PC-9 (cell line): ENCODE measurements at regions not wholly inside any gene's neighbourhood (a gene's known extent, or its start where the extent isn't known, plus 50 kb on each side); places are given as distances from the start of the nearest gene placed in this dataset.

Experiments
- BruUV-seq: library from RNA; stranded (reverse); fragments of 400-500 nt; replicated peaks from 2 replicates; lab custom pipeline; 2021; lab: Mats Ljungman, UMichigan
- CTCF ChIA-PET: fragments of 300-600 bp; sonication (Branson Sonifier 250); formaldehyde crosslinking; loops from one replicate; lab custom pipeline; 2022; ENCODE audit warnings: antibody characterized with exemption; lab: Charles Lee
- POLR2A ChIA-PET: fragments of 300-600 bp; sonication (Branson Sonifier 250); formaldehyde crosslinking; loops from one replicate; lab custom pipeline; 2022; ENCODE audit warnings: antibody characterized with exemption; ENCODE audit not compliant: unreplicated experiment; lab: Charles Lee
- DNase-seq, 2 experiments: peaks; one replicate each; pipeline versions ENCODE4 v3.0.0 to v3.0.0-alpha.2; 2015 to 2022; ENCODE audit warnings: mixed read lengths in 1 of 2
- H2AFZ ChIP-seq: fragments of 200-600 bp; sonication (generic); 2 replicates; pipeline ENCODE4 v1.8.1; 2017; ENCODE audit warnings: antibody characterized with exemption
- H3F3A ChIP-seq: fragments of 200-600 bp; sonication (generic); 2 replicates; pipeline ENCODE4 v1.8.1; 2017; ENCODE audit warnings: antibody characterized with exemption, mild to moderate bottlenecking, low read depth; ENCODE audit not compliant: insufficient read depth
- H3K27ac ChIP-seq: fragments of 200-600 bp; sonication (generic); 2 replicates; pipeline ENCODE4 v1.6.1; 2016; ENCODE audit warnings: mixed run types
- H3K27me3 ChIP-seq: fragments of 200-600 bp; sonication (generic); 2 replicates; pipeline ENCODE4 v1.6.1; 2016; ENCODE audit warnings: low read depth, mixed run types; ENCODE audit not compliant: insufficient read depth
- H3K36me3 ChIP-seq: fragments of 200-600 bp; sonication (generic); 2 replicates; pipeline ENCODE4 v1.6.1; 2016; ENCODE audit warnings: low read depth, mixed run types
- H3K4me1 ChIP-seq: fragments of 200-600 bp; sonication (generic); replicated peaks from 2 replicates; pipeline ENCODE4 v1.6.1; 2016; ENCODE audit warnings: mixed run types; ENCODE audit not compliant: insufficient read depth
- H3K4me2 ChIP-seq: fragments of 200-600 bp; sonication (generic); 2 replicates; pipeline ENCODE4 v1.6.1; 2017; ENCODE audit warnings: mixed run types
- H3K4me3 ChIP-seq: fragments of 200-600 bp; sonication (generic); 2 replicates; pipeline ENCODE4 v1.6.1; 2016; ENCODE audit warnings: mixed run types
- H3K79me2 ChIP-seq: fragments of 200-600 bp; sonication (generic); 2 replicates; pipeline ENCODE4 v1.6.1; 2017; ENCODE audit warnings: low read depth, mixed run types
- H3K9me2 ChIP-seq: fragments of 200-600 bp; sonication (generic); 2 replicates; pipeline ENCODE4 v1.8.1; 2017; ENCODE audit warnings: mild to moderate bottlenecking; ENCODE audit not compliant: insufficient read depth
- H3K9me3 ChIP-seq: fragments of 200-600 bp; sonication (generic); 2 replicates; pipeline ENCODE4 v1.8.1; 2016; ENCODE audit warnings: low read depth; ENCODE audit not compliant: insufficient read depth
- H4K20me1 ChIP-seq: fragments of 200-600 bp; sonication (generic); 2 replicates; pipeline ENCODE4 v1.8.1; 2017; ENCODE audit not compliant: insufficient read depth
- CTCF ChIP-seq: fragments of 200-600 bp; sonication (generic); conservative IDR thresholded peaks from 2 replicates; pipeline ENCODE4 v1.6.1; 2017; ENCODE audit warnings: mixed run types, antibody characterized with exemption, mild to moderate bottlenecking, moderate library complexity
- EZH2 ChIP-seq: fragments of 200-600 bp; sonication (generic); IDR thresholded peaks from 2 replicates; pipeline ENCODE4 v1.8.0; 2017; ENCODE audit warnings: antibody characterized with exemption, low read depth
- intact Hi-C: fragments of 100-400 bp; cut with micrococcal nuclease; formaldehyde crosslinking; loops from one replicate; pipeline ENCODE4 v1.10.0; 2022; ENCODE audit not compliant: unreplicated experiment

DNA sequence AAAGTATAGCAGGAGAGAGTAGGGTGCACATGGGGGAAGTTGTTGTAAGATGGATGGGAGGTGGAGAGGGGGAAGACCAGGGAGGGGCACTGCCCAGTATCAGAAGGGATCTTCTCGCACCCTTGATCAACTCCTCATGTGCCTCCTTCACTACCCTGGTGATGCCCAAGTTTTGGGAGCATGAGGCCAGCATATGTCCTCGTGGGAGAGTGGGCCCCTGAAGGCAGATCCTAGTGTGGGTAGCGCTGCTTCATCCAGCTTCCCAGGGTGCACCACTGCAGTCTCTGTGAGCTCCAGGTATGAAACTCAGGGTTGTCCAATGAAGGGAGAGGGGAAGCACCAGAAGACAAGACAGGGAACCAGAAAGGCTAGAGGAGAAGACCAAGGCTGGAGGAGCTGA lies 82.2 kb upstream of the FOXP4 start:
- TF ChIP-seq EZH2 (no peak), CTCF (no peak)
- H3K4me1 ChIP-seq: peaks cover 11% of the 10 kb centered on the region
- no peaks in the 10 kb centered on the region for H3K79me2 ChIP-seq
- BruUV-seq: no TSS peak
- H3F3A ChIP-seq: no peaks in the 10 kb centered on the region
- no peaks in the 10 kb centered on the region for H3K9me2 ChIP-seq
- no peak overlapping the region for H3K4me3 ChIP-seq
- intact Hi-C loops: no loop called here
- no peaks in the 10 kb centered on the region for H3K36me3 ChIP-seq
- H3K27ac ChIP-seq: no peak overlapping the region
- no peak overlapping the region for H3K4me2 ChIP-seq
- CTCF ChIA-PET: interaction anchor here (0.6 to 1.2 kb wide), 2 partner anchors 21 to 117 kb away, joined by 3 to 11 read pairs; no protein-coding TSS in a partner anchor
- DNase-seq: no peak
- POLR2A ChIA-PET: no interaction called here
- H2AFZ ChIP-seq: no peak overlapping the region
- no peaks in the 10 kb centered on the region for H4K20me1 ChIP-seq
- peaks cover 24% of the 10 kb centered on the region; the same call in 1 of the 2 replicates for H3K27me3 ChIP-seq
- no peaks in the 10 kb centered on the region for H3K9me3 ChIP-seq

DNA sequence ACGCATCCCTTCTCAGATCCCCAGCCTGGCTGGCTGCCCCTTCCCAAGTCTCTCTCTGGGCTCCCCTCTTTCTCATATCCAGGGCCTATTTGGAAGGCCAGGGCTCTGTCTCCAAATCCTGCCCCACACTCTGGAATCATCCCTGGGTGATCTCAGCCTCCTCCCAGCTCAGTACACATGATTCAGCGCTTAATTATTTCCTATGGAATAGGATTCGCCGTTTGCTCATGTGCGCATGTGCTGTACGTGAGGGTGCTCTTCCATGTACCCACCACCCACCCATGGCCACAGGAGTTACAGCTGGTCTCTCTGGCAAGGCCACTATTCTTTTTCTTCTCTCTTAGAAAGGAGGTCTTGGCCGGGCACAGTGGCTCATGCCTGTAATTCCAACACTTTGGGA lies 81.7 kb upstream of the FOXP4 start:
- CTCF ChIA-PET: interaction anchor here (0.6 to 1.2 kb wide), 2 partner anchors 21 to 117 kb away, joined by 3 to 11 read pairs; no protein-coding TSS in a partner anchor
- no peaks in the 10 kb centered on the region for H4K20me1 ChIP-seq
- no TSS peak for BruUV-seq
- H3K79me2 ChIP-seq: no peaks in the 10 kb centered on the region
- POLR2A ChIA-PET: no interaction called here
- H3K9me3 ChIP-seq: no peaks in the 10 kb centered on the region
- no peak overlapping the region for H2AFZ ChIP-seq
- H3K27ac ChIP-seq: no peak overlapping the region
- intact Hi-C loops: no loop called here
- TF ChIP-seq CTCF: no peak
- no peak for TF ChIP-seq EZH2
- H3K27me3 ChIP-seq: peaks cover 24% of the 10 kb centered on the region; the same call in 1 of the 2 replicates
- DNase-seq: no peak
- H3K4me1 ChIP-seq: peaks cover 8% of the 10 kb centered on the region
- no peak overlapping the region for H3K4me2 ChIP-seq
- no peak overlapping the region for H3K4me3 ChIP-seq
- H3F3A ChIP-seq: no peaks in the 10 kb centered on the region
- H3K9me2 ChIP-seq: no peaks in the 10 kb centered on the region
- no peaks in the 10 kb centered on the region for H3K36me3 ChIP-seq

- no peak overlapping the region for H2AFZ ChIP-seq
- no peaks in the 10 kb centered on the region for H3K36me3 ChIP-seq
- BruUV-seq: no TSS peak
- peaks cover 24% of the 10 kb centered on the region; the same call in 1 of the 2 replicates for H3K27me3 ChIP-seq
- H3F3A ChIP-seq: no peaks in the 10 kb centered on the region
- no peaks in the 10 kb centered on the region for H3K9me3 ChIP-seq
- no peak overlapping the region for H3K4me3 ChIP-seq
- H3K4me1 ChIP-seq: no peaks in the 10 kb centered on the region
- H3K4me2 ChIP-seq: no peak overlapping the region
- H4K20me1 ChIP-seq: no peaks in the 10 kb centered on the region
- TF ChIP-seq CTCF: no peak
- H3K27ac ChIP-seq: no peak overlapping the region
- ChIA-PET CTCF (no interaction called here), POLR2A (no interaction called here)
- DNase-seq: no peak
- intact Hi-C loops: no loop called here
- no peaks in the 10 kb centered on the region for H3K79me2 ChIP-seq
- no peaks in the 10 kb centered on the region for H3K9me2 ChIP-seq
These were observed 79.7 kb upstream of the FOXP4 start for GRCh38 chr6:41466437-41466990.
